ENCODE measurements at regions not wholly inside any gene's neighbourhood (a gene's known extent, or its start where the extent isn't known, plus 50 kb on each side); places are given as distances from the start of the nearest gene placed in this dataset.

- no peak for TF ChIP-seq Cebpa-rat (IDR thresholded peaks at IDR 0.05)
- H3K4me3 ChIP-seq: no peak overlapping the region
- H3K9ac ChIP-seq: no peak overlapping the region
- H3K36me3 ChIP-seq: no peaks in the 10 kb centered on the region
- no peaks in the 10 kb centered on the region for H4K20me1 ChIP-seq
- H3K27ac ChIP-seq: no peak overlapping the region
- no peak overlapping the region for H3K4me2 ChIP-seq
- no peaks in the 10 kb centered on the region for H3K27me3 ChIP-seq
- no peaks in the 10 kb centered on the region for H3K9me3 ChIP-seq
- no peaks in the 10 kb centered on the region for H3K4me1 ChIP-seq
Observed at GRCh38 chr16:73356401-73357079, 308.6 kb upstream of the ZFHX3 start.

- H3K9ac ChIP-seq: no peak overlapping the region
- TF ChIP-seq Cebpa-rat (IDR thresholded peaks at IDR 0.05): no peak
- no peak overlapping the region for H3K4me2 ChIP-seq
- no peaks in the 10 kb centered on the region for H3K27me3 ChIP-seq
- H3K9me3 ChIP-seq: no peaks in the 10 kb centered on the region
- H4K20me1 ChIP-seq: no peaks in the 10 kb centered on the region
- H3K36me3 ChIP-seq: no peaks in the 10 kb centered on the region
- H3K4me1 ChIP-seq: no peaks in the 10 kb centered on the region
- no peak overlapping the region for H3K4me3 ChIP-seq
- no peak overlapping the region for H3K27ac ChIP-seq
Observed at GRCh38 chr16:73355981-73356380, 308.1 kb upstream of the ZFHX3 start.

GRCh38 chr16:73354434-73354833, 306.5 kb upstream of the ZFHX3 start:
- Histone ChIP-seq H3K4me2 (no peak overlapping the region), H3K27me3 (no peaks in the 10 kb centered on the region), H3K9ac (no peak overlapping the region), H3K27ac (no peak overlapping the region), H3K4me3 (no peak overlapping the region), H4K20me1 (no peaks in the 10 kb centered on the region), H3K4me1 (no peaks in the 10 kb centered on the region), H3K9me3 (no peaks in the 10 kb centered on the region), H3K36me3 (no peaks in the 10 kb centered on the region)
- TF ChIP-seq Cebpa-rat (IDR thresholded peaks at IDR 0.05): no peak

GRCh38 chr16:73350707-73351452, 303.0 kb upstream of the ZFHX3 start:
- TF ChIP-seq Cebpa-rat (IDR thresholded peaks at IDR 0.05): no peak
- Histone ChIP-seq H3K9me3 (no peaks in the 10 kb centered on the region), H3K27ac (no peak overlapping the region), H3K4me2 (no peak overlapping the region), H3K27me3 (no peaks in the 10 kb centered on the region), H4K20me1 (no peaks in the 10 kb centered on the region), H3K4me3 (no peak overlapping the region), H3K4me1 (no peaks in the 10 kb centered on the region), H3K9ac (no peak overlapping the region), H3K36me3 (no peaks in the 10 kb centered on the region)

DNA sequence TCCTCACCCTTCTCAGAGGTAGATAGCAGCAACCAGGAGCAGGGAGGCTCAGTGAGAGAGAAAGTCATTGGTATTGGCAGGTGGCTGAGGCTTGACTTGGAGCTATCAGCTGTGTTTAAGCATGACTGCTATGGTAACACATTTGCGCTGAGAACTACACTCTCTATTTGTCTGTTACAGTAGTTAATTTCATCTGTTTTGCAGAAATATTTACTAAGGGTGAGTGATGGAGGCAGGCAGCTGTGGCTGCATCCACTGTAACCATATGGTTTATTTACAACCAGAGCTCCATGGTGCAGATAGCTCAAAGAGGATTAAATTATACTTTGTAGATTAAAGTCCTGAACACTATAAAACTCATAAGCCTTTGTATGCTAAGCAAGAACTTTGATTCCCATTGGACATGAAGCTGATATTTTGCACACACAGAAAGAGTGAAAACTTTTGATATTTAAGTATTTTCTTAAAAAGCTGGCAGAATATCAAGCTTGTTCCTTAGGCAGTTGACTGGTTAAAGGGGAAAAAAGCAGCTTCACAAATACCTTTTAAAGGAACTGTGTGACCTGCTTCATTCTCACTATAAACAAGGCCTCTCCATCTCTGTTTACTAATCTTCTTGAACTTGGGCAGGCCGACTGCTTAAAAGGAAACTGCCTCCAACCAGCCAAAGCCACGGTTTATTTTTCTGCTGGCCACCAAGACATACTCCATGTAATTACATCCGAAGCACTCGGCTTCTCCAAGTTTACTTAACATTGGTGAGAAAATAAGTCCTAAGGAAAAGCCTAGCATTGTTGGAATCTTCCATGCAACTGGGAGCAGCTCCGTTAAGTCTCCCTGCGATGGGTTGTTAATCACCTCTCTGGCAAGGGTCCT, 299.8 kb upstream of the ZFHX3 start:
- no peaks in the 10 kb centered on the region for H3K4me1 ChIP-seq
- no peak overlapping the region for H3K4me3 ChIP-seq
- no peak overlapping the region for H3K9ac ChIP-seq
- no peaks in the 10 kb centered on the region for H3K27me3 ChIP-seq
- TF ChIP-seq Cebpa-rat (IDR thresholded peaks at IDR 0.05): no peak
- H3K9me3 ChIP-seq: no peaks in the 10 kb centered on the region
- H3K4me2 ChIP-seq: no peak overlapping the region
- no peak overlapping the region for H3K27ac ChIP-seq
- H4K20me1 ChIP-seq: no peaks in the 10 kb centered on the region
- no peaks in the 10 kb centered on the region for H3K36me3 ChIP-seq

DNA sequence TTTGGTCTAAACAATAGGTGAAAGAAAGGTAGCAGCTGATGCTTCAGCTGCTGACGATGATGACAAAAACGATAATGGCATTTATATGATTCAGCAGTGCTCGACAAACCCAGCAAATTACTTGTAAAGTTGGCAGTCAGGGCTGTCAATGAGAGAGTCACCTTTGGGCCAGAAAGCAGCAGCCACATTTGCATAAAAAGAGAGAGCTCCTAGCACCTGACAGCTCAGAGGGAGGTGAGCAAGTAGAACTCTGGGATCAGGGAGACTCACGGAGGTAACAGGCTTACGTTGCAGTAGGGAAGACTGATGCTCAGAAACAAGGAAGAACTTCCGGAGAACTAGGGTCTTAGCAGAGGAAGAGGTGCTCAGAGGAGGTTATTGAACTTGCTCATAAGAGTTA, 291.9 kb upstream of the ZFHX3 start:
- H3K9ac ChIP-seq: no peak overlapping the region
- no peak overlapping the region for H3K4me3 ChIP-seq
- peaks cover 27% of the 10 kb centered on the region for H3K4me1 ChIP-seq
- no peaks in the 10 kb centered on the region for H3K36me3 ChIP-seq
- H3K27ac ChIP-seq: no peak overlapping the region
- H4K20me1 ChIP-seq: no peaks in the 10 kb centered on the region
- H3K9me3 ChIP-seq: no peaks in the 10 kb centered on the region
- H3K27me3 ChIP-seq: no peaks in the 10 kb centered on the region
- H3K4me2 ChIP-seq: no peak overlapping the region
- TF ChIP-seq Cebpa-rat (IDR thresholded peaks at IDR 0.05): no peak

GRCh38 chr16:73337373-73338296, 289.7 kb upstream of the ZFHX3 start:
- no peaks in the 10 kb centered on the region for H3K27me3 ChIP-seq
- TF ChIP-seq Cebpa-rat (IDR thresholded peaks at IDR 0.05): peak; percentile 68
- H3K9ac ChIP-seq: no peak overlapping the region
- H3K4me1 ChIP-seq: peaks cover 27% of the 10 kb centered on the region
- H3K9me3 ChIP-seq: no peaks in the 10 kb centered on the region
- no peaks in the 10 kb centered on the region for H4K20me1 ChIP-seq
- H3K27ac ChIP-seq: no peak overlapping the region
- no peak overlapping the region for H3K4me3 ChIP-seq
- no peaks in the 10 kb centered on the region for H3K36me3 ChIP-seq
- H3K4me2 ChIP-seq: peak overlapping the region; percentile 44

DNA sequence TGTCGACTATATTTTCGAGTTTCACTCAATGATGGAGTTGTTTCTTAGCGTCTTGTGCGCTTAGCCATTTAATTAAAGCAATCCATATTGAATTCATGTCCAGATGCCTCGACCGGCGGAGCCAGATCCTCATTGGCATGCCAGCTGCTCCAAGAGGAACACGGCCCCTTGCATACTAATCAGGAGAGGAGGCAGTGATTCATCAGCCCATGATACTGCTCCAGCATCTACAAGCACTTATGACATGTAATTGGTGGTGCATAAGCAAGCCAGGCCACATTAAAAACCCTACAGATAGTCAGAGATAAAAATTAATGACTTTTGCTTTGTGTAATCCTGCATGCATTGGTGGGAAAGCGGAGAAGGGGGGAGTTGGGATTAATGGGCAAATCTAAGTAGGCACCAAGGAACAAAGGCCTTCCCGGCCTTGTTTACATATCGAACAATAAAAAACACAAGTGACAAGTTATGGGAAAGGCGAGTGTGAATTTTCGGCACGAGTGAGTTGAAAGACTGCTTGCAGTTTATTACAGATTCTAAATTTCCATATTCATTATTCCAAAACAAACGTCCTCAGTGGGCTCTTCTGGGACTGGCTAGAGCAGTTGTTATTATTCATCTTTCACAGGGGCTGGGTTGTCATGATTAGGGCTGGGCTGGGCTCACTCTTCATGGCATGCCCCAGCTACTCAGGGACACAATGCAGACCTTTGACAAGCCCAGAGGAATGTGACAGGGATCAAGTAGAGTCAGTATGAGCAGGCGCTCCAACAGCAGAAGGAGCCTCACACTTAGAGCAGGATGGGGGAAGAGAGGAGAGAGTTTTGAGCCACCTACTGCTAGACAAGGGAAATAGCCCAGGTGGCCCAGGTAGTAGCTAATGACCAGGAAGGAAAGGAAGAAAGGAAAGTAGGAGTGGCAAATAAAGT, 281.7 kb upstream of the ZFHX3 start:
- no peaks in the 10 kb centered on the region for H3K27me3 ChIP-seq
- no peak overlapping the region for H3K4me3 ChIP-seq
- H3K27ac ChIP-seq: no peak overlapping the region
- H3K4me2 ChIP-seq: no peak overlapping the region
- no peak overlapping the region for H3K9ac ChIP-seq
- no peak for TF ChIP-seq Cebpa-rat (IDR thresholded peaks at IDR 0.05)
- H3K36me3 ChIP-seq: no peaks in the 10 kb centered on the region
- H4K20me1 ChIP-seq: no peaks in the 10 kb centered on the region
- H3K4me1 ChIP-seq: peaks cover 12% of the 10 kb centered on the region; the same call in 1 of the 2 replicates
- H3K9me3 ChIP-seq: no peaks in the 10 kb centered on the region

Data from BLaER1 (cell line).